Neutrophil (primary cell): ENCODE measurements at regions not wholly inside any gene's neighbourhood (a gene's known extent, or its start where the extent isn't known, plus 50 kb on each side); places are given as distances from the start of the nearest gene placed in this dataset.

Experiments
- H3K27ac ChIP-seq: fragments of 200-600 bp; sonication (generic); 2 replicates; pipeline ENCODE4 v1.5.1; 2016; ENCODE audit warnings: mild to moderate bottlenecking, moderate library complexity
- H3K27me3 ChIP-seq: fragments of 200-600 bp; sonication (generic); 2 replicates; pipeline ENCODE4 v1.6.0; 2016; ENCODE audit warnings: mild to moderate bottlenecking
- H3K36me3 ChIP-seq: fragments of 200-600 bp; sonication (generic); 2 replicates; pipeline ENCODE4 v1.5.1; 2017
- H3K4me1 ChIP-seq, 2 experiments: fragments of 200-600 bp in 1 of 2; sonication (generic) in 1 of 2; 1 replicate in 1 of 2; 2 replicates in 1 of 2; pipeline versions ENCODE4 v1.5.1 to v1.6.1; 2013 to 2016; ENCODE audit warnings: low read depth in 1 of 2, low read length in 1 of 2, mild to moderate bottlenecking in 1 of 2, moderate library complexity in 1 of 2; ENCODE audit not compliant: control insufficient read depth in 1 of 2, insufficient read depth in 1 of 2
- H3K4me3 ChIP-seq, 2 experiments: fragments of 200-600 bp in 1 of 2; sonication (generic) in 1 of 2; 1 replicate in 1 of 2; 2 replicates in 1 of 2; pipeline ENCODE4 v1.5.1; 2013 to 2016; ENCODE audit warnings: low read depth in 1 of 2, low read length in 1 of 2, mild to moderate bottlenecking in 1 of 2, moderate library complexity in 1 of 2
- H3K9me3 ChIP-seq: fragments of 200-600 bp; sonication (generic); 2 replicates; pipeline ENCODE4 v1.5.1; 2016
- TF ChIP-seq, protein P1 (sequence below): fragments of 200-600 bp; sonication (generic); IDR thresholded peaks from 2 replicates; pipeline ENCODE4 v1.5.1; 2016; ENCODE audit warnings: antibody characterized with exemption

- Histone ChIP-seq H3K4me1 (no peaks in the 10 kb centered on the region), H3K36me3 (no peaks in the 10 kb centered on the region), H3K27me3 (no peaks in the 10 kb centered on the region), H3K9me3 (no peaks in the 10 kb centered on the region), H3K27ac (no peak overlapping the region), H3K4me3 (no peak overlapping the region)
- TF ChIP-seq, protein P1, sequence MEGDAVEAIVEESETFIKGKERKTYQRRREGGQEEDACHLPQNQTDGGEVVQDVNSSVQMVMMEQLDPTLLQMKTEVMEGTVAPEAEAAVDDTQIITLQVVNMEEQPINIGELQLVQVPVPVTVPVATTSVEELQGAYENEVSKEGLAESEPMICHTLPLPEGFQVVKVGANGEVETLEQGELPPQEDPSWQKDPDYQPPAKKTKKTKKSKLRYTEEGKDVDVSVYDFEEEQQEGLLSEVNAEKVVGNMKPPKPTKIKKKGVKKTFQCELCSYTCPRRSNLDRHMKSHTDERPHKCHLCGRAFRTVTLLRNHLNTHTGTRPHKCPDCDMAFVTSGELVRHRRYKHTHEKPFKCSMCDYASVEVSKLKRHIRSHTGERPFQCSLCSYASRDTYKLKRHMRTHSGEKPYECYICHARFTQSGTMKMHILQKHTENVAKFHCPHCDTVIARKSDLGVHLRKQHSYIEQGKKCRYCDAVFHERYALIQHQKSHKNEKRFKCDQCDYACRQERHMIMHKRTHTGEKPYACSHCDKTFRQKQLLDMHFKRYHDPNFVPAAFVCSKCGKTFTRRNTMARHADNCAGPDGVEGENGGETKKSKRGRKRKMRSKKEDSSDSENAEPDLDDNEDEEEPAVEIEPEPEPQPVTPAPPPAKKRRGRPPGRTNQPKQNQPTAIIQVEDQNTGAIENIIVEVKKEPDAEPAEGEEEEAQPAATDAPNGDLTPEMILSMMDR: no peak
These were observed 284.8 kb downstream of the TUSC7 start for GRCh38 chr3:116994351-116994879.

DNA sequence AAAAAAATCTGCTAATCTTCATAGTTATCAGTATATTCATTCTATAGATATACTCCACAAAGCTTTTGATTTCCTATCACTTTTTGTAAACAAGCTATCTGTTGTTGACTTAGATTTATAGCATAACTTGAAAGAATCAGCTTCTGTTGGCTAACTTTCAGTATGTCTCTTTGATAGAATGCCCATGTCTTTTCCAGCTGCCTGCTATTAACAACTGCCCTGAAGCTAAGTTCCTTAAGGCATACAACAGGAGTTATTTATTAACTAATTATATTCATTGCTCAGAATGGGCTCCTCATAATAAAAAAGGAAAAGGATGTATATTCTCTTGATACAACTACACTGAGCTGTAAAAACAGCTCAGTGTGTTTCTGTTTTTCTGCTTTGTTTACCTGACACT is 293.9 kb downstream of the TUSC7 start:
- Histone ChIP-seq H3K36me3 (no peaks in the 10 kb centered on the region), H3K9me3 (no peaks in the 10 kb centered on the region), H3K4me3 (no peak overlapping the region), H3K27me3 (no peaks in the 10 kb centered on the region), H3K4me1 (no peaks in the 10 kb centered on the region), H3K27ac (no peak overlapping the region)
- TF ChIP-seq, protein P1: no peak

- Histone ChIP-seq H3K36me3 (no peaks in the 10 kb centered on the region), H3K4me3 (no peak overlapping the region), H3K4me1 (no peaks in the 10 kb centered on the region), H3K27me3 (no peaks in the 10 kb centered on the region), H3K9me3 (no peaks in the 10 kb centered on the region), H3K27ac (no peak overlapping the region)
- TF ChIP-seq, protein P1: no peak
These were observed 295.7 kb downstream of the TUSC7 start for GRCh38 chr3:117005274-117005673.

DNA sequence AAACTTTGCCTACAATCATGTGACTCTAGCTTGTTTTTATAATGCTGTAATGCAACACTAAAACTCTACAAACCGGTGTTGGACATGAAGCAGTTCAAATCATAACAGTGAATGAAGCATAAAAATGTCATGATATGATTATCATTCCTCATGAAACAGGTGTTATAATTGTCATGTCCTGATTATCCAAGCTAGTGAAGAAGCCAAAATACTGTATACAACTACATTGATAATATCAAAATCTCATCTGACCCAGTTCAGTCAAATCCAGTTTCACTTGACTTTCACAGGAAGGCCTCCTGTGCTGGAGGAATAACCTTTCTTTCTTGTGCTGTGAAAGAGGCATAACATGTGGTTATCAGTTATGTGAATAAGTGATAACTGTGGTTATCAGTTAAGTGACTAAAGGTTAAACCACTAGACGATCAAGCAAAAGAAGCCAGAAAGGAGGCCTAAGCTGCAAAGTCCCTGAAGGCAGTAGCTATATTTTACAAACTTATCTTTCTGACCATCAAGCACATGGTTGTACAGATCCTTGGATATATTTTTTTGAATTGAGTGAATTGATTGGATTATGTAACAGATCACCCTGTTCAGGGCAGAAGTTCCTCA is 296.4 kb downstream of the TUSC7 start:
- TF ChIP-seq, protein P1: no peak
- Histone ChIP-seq H3K4me1 (no peaks in the 10 kb centered on the region), H3K4me3 (no peak overlapping the region), H3K9me3 (no peaks in the 10 kb centered on the region), H3K36me3 (no peaks in the 10 kb centered on the region), H3K27ac (no peak overlapping the region), H3K27me3 (no peaks in the 10 kb centered on the region)

DNA sequence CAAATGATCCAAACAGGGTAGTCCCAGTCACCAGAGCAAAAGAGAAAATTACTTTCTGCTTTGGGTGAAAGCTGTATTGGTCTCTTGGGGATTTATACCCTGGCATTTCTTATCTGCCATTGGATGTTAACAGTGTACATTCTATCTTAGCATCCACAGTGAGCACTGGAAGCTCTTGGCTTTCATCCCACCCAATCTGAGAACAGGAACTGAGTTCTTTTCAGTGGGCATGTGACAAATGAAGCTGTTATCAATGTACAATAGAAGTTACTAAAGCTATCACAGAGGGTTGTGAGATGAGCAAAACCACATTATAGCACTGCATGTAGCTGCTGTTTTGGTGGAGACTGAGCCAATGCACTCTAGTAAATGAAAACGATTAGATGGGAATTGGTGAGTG is 300.7 kb downstream of the TUSC7 start:
- TF ChIP-seq, protein P1: no peak
- Histone ChIP-seq H3K4me3 (no peak overlapping the region), H3K4me1 (no peaks in the 10 kb centered on the region), H3K27me3 (no peaks in the 10 kb centered on the region), H3K36me3 (no peaks in the 10 kb centered on the region), H3K9me3 (no peaks in the 10 kb centered on the region), H3K27ac (no peak overlapping the region)
